HCEC 1CT (cell line): ENCODE measurements at regions not wholly inside any gene's neighbourhood (a gene's known extent, or its start where the extent isn't known, plus 50 kb on each side); places are given as distances from the start of the nearest gene placed in this dataset.

Source experiments
- DNase-seq: peaks from one replicate; pipeline ENCODE4 v3.0.0-alpha.2; 2017

DNA sequence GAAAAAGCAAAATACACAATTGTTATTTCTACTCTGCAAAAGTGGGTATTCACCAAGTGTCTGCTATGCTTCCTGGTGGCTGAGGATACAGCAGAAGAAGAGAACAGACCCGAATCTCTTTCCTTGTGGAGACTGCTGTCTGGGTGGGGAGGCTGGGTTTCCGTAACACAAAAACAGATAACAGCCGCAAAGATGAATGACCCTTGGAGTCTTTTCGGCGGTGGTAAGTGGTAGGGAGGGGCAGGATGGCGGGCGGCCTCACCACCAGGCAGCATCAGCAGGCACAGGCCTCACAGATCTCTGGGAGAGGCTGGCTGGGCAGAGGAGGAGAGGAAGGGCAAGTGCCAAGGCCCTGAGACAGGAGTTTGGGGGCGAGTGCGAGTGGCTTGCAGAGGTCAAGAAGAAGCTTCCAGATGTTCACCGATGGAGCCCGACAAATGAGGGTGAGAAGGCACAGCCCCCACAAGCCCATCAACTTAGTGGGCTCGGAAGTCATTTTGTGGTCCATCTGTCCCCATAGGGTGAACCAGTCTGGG is 164.2 kb downstream of the RHOU start:
- DNase-seq: no peak

DNA sequence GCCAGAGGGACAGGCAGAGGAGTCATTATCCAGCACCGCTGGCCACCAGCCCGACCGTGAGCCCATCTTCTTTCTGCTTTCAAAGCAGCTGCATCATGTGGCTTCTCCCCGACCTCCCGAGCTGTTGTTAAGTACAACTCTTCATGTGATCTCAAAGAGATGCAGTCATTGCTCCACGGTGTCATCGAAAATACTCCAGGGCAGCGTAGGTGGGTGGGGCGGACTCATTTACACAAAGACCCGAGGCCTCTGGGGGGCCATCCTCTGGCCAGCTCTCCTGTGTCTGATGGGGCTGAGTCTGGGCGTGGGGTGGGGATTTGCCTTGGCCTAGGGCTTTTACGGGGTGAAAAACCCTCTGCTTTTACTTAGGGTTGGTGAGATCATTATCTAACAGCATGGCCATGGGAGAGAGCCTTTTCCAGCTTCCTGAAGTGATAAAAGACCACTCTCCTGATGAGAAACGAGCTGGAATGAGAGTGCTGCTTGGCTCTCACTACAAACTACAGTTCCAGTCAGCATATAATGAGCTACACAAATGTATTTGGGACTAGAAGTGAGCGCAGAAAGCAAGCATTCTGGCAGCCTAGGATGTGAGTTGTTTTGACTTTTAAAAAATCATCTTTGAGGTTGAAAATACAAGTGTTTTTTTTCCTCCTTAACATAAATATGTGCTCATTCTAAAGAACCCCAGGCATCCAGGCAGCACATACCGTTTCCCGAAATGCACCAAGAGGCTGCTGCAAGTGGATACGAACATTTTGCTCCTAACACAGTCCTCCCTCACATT is 165.0 kb downstream of the RHOU start:
- DNase-seq: no peak

DNA sequence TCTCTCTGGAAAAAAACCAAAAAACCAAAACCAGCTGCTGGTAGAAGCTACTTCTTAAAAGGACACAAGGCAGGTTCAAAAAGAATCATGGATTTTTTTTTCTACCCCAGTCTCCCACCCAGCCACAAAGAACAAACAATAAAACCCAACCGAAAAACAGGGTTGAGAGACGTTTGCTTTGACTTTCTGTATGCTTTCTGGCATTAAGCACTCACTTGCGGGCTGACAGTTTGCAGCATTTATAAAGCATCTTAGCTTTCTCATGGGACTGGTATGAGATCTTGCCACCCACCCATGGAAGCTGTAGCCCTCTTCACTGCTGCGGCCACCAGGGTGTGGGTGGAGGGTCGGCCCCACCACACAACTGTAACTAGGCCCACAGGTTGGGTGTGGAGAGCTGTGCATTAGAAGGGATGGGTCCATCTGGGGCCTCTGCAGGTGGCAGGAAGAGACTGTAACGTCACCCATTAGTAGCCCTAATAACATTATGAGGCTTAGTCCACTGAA is 165.7 kb downstream of the RHOU start:
- DNase-seq: no peak

DNA sequence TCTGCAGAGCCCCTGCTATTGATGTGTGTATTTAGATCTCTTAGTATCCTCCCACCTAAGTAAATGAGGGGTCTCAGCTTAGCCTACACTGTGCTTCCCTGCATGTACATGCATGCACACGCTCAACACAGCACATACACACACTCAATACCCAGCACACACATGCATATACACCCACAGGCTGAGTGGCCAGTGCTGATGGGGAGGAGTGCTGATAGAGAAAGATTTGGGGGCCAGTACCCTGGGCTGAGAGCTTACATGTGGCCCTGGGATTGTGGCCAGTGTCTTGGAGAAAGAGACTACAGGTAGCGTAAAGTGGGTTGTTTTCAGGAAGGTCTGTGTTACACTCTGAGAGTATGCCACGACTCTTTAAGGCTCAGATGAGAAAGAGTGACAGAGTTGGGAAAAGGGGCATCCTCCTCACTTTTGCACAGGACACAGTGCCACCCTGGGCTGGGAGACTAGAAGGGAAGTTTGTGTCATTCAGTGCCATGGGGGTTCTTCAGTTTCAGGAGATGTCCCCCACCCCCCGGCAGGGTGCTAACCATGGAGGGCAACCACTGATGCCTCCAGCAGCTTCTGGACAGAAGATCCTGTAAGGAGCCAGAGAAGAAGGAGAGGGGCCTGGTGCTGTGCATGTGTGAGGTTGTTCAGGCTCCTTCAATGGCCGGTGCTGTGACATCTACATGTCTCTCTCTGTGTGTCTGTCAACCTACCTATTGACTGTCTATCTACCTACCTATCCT is 166.8 kb downstream of the RHOU start:
- DNase-seq: no peak

DNA sequence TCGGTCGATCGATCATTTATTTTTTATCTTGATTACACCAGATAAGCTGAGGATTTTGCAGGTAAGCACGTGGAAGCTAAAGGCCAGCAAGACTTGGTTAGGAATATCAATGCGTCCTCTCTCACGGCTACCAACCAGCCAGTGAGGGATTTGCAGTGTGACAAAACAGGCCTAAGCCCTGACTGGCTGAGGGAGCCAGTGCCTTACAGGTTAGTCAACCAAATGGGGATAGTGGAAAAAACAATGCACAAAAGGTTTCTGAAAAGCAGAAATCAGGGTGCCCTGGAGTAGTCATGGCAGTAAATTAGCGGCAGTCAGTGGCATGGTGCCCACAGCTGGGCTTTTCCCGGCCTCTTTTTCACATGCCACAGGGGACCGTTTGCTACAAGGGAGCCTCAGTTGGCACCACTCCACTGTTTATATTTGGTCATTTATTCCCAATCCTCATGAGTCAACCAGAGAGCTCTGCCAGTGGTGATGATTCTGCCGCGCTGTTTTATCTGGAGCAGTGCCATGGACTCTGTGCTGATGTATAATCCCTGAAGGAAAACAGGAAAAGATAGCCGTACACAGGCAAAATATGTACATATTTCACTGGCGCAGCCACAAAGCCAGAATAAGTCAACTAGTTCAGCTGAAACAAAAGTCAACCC is 167.6 kb downstream of the RHOU start:
- peak; percentile 94 for DNase-seq

DNA sequence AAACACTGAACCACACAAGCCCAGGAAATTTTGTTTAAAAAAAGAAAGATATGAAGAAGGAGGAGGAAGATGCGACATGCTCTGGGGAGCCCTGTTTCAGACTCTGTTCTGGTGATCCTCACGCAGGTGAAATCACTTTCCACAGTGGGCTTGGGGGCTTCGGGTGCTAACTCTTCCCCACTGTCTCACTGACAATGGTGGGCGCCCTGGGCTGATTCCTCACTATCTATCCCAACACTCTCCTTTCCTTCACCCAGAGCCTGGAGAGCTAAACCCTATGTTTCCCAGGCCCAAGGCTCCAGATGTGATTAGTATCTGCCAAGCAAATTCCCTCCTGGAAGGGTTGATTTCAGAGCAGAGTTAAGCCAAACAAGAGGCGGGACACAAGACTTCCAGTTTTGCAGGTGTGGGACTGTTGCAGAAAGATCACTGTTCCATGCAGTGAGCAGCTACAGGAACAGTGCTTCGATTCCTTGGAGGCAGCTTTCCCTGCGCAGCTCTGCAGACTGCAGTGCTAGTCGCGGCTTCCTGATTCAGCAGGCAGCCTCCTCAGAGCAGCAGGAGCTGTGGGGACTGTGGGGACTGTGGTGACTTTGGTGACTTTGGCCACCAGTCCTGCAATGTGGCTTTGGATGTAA is 168.3 kb downstream of the RHOU start:
- DNase-seq: no peak

DNA sequence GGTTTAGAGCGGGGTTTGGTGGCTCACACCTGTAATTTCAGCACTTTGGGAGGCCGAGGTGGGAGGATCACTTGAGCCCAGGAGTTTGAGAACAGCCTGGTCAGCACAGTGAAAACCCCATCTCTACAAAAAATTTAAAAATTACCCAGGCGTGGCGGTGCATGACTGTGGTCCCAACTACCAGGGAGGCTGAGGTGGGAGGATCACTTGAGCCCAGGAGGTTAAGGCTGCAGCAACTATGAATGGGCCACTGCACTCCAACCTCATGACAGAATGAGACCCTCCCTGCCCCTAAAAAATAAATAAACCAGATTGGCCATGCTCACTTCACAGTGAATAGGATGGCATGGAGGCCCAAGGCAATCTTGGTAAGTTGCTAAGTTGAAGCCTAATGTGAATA is 168.9 kb downstream of the RHOU start:
- no peak for DNase-seq

DNA sequence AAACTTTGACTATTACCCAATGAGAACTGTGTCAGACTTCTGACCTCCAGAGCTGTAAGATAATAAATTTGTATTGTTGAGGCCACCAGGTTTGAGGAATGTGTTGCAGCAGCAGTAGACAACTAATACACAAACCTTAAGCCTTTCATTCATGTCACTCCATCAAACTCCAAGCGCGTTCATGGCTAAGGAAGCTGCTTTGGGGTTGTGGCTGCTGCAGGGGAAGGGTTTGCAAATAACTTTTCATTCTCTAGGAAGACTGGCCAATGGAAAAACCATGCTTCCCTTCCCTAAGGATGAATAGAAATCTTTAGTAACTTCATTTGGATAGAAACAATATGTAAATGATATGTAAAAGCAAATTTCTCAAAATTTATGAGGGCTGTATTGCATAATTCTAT is 170.4 kb downstream of the RHOU start:
- DNase-seq: no peak

DNA sequence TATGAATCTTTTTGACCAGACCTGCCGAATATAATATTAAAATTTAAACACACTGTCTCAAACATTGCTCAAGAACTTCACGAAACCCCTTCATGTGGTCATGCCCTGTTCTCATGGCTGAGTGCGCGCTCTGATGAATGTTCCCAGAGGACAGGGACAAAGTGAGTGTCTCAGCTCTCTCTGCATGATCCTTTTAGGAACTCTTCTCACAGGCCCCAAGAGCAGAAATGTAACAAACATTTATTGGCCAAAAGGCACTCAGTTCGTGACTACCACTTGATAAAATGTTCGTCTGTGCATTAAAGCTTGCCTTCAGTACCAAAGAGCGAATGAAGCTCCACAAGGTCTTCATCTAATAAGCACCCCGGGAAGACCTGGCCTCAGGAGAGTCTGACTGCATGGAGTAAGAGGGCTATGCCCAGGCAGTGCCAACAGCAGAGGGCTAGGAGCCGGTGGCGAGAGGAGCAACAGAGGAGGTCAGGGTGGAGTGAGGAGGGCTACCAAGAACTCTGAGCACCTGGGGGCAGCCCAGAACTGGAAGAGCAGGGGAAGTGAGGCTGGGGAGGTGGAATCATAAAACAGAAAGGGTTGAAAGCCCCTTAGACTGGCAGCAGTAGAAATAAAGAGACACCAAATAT is 171.1 kb downstream of the RHOU start:
- no peak for DNase-seq

DNA sequence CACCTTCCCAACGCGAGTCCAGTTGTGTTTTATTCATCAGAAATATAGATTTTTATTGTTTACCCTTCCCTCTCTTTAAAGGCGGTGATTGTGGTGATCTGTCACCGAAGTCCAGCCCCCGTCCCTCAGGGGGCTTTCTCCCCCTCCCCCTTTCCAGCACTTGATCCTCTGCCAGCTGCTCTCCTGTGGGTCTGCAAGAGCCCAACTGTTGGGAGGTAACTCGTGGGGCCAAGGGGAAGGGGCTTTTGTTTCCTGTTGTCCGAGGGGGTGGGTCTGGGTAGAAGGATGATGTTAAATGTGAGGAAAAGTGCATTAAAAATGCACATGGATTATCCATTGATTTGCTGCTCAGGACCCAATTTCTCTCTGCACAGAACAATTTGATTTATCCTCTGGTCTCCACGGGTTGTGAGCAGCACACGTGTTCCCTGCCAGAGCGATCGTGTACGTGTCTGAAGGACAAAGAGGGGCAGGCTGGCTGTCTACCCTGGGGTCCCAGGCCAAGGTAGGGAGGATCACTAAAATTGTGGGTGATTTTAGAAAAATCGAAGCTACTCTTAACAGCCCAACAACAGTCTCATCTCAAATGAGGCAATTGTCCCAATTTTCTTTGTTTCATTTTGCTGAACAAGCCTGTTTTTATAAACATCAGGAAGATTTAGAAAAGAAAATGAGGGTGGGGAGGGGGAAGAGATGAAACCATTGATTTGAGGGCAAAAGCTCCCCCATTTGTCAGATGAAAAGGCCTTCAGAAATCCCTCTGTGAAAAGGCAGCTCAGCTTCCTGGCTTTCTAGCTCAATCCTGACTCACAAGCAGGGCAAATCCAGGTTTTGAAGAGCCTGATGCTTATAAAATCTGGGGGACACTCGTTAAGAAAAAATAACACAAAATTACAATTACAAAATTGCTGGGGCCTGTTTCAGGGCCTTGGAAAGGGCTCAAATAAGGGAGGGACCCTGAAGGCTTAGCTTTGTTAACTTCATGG is 176.2 kb downstream of the RHOU start:
- DNase-seq: no peak

DNA sequence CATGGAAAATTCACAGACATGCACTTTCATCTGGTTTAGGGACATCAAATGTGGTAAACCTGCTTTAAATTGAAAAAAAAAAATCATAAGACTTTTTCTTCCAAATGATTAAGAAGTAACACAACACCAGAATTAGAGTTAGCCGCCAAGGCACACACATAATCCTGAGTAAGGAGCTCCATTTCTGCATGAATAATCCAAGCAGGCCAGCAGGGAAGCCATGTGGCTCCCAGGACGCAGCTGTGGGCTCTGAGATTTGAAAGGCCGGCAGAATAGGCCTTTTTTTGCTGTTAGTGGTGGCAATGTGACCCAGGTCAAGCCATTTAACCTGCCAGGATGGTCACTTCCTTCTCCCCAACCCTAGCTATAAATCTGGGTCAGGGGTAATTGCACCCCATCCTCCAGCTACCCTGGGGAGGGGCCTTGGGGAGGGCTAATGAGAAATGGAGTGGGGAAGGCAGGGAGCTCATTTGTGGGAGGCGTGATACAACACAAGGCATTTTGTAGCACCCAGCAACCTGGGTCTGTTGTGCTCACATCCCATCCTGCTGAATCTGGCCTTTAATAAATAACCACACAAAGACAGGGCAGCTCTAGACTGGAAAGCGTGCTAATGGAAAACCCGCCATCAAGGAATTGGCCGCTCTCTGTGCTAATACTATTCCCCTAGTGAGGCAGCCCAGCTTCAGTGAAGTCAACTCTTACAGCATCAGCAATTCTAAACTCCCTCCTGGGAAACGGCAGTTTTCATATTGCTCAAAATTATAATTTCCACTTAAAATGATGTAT is 178.5 kb downstream of the RHOU start:
- DNase-seq: no peak

DNA sequence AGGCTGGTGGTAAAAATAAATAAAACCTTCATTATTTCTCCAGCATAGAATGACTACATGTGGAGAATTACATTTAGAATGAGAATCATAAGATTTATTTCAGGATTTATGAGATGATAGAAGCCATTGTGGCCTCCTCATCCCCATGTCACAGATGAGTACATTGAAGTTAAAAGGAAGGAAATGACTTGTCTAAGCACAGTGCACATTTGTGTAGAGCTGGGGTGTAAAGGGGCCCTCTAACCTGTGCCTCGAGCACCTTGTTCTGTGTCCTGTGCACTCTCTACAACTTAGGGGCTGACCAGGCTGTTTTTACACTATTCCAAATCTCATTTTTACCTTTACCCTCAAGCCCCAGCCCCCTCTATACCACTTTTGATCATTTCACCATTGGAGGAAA is 179.4 kb downstream of the RHOU start:
- no peak for DNase-seq

DNA sequence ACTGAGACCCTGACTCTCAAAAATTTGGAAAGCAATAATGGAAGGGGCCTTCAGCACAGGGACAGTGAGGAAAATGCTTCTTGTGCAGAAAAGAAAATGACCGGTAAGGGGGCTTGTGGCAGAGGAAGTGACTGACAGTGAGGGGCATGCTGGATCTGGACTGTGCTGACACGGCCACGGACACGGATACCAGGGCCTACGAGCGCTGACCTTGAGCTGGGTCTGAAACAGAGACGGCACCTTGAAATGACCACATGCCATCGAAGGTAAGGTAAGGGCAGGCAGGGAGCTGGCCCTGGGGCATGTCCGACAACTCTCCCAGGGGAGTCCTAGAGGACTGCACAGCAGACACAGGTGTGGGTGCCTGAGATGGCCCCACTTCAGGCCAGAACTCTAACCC is 182.1 kb downstream of the RHOU start:
- DNase-seq: no peak

DNA sequence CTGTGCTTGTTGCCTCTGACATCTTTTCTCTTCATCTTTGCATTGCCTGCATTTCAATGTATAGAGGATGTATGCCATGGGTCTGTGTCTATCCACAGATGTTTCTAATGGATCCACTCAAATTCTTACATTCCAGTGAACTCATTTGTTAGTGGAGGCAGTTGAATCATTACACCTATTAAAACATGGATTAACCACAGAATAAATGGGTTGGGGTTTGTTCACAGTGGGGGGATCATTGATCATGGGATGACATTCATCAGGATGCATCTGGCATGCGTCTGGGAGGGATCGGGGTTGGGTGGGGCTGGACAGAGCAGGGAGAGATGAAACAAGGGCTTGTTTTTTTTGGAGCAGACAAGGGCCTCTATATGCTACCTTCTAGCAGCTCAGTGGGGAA is 182.5 kb downstream of the RHOU start:
- DNase-seq: no peak

DNA sequence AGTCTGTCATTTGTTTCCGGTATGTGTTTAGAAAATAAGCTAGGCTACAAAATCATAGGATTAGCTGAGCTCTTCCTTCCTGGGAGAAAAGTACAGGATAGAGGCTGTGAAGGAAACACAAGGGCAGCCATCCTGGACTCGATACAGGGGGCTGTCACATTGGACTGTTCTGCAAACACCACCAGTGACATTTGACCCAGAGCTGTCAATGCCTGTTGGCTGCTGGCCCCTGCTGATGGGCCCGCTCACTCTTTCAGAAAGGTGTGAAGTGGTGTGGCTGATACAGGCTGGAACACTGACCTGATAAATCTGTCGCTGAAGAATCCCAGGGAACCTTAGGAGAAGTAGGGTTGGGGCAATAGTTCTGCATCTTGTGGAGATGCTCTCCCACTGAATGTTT is 183.1 kb downstream of the RHOU start:
- DNase-seq: no peak

DNA sequence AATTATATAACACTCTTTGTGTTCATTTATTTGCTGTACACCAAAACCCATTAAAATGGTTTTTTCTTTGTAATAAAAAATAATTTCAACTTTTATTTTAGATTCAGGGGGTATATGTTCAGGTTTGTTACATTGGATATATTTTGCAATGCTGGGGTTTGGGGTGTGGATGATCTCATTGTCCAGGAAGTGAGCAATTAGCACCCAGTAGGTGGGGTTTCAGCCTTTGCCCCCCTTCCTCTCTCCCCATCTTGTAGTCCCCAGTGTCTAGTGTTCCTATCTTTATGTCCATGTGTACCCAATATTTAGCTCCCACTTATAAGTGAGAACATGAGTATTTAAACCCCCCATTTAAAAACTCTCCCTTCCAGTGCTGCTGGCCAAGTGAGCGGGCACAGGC is 184.6 kb downstream of the RHOU start:
- no peak for DNase-seq

DNA sequence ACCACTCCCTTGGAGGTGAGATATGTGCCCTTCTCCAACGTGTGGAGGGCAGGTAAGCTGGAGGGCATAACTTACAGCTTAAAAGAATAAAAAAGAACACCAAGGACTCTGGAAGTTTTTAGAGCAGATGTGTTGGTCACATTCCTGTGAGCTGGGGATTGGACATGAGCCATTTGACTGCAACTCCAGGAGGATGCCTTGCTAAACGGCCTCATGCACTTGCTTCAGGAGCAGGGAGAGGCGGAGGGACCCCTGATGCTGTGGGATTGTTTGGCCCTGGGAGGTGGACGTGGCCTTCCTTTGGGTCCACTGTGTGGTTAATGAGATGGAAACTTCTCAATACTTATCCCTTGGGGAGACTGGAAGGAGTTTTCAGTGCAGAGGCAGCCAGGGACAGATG is 185.6 kb downstream of the RHOU start:
- no peak for DNase-seq

DNA sequence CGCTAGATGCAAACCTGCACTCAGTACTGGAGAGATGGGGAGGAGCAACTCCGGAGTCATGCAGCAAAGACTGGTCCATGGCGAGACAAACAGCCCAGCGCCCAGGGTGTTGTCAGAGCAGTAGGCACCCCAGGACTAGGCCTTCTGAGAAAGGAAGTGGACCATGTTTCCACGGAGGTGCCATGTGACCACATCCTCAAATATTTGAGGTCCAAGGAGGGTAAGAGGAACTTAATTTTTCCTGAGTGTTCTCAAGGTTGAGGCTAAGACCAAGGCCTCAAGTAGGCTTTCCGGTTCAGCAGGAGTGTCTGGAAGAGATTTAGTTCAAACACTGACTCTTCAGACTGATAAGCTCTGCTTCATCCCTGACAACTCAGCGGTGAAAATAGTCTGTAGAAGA is 186.2 kb downstream of the RHOU start:
- no peak for DNase-seq

DNA sequence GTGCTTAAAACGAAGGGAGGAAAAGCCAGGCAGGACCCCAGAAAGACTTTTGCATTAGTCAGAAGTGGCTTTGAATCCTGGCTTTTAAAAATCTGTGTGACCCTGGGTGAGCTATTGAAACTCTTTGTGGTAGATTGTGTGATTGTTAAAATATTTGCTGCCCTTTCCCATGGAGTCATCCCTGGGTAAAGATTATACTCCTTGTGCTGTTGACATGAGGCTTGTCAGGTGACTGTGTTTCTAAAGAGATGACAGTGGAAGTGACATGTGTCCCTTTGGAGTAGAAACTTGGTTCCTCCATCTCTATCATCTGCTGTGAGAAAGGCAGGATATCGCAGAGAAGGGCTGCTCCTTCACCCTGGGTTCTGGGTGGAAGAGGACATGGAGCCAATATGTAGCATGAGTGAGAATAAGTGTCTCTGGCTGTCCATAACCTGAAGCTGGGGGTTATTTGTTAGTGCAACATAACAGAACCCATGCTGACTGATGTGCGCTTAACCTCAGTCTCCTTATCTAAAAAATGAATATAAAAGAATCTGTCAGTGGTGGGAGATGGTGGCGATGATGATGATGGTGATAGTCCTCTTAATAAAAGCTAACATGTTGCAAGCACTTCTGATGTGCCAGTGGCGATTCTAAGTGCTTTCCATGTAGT is 187.6 kb downstream of the RHOU start:
- DNase-seq: no peak
